Uterus (tissue), 2 donors: ENCODE measurements at regions not wholly inside any gene's neighbourhood (a gene's known extent, or its start where the extent isn't known, plus 50 kb on each side); places are given as distances from the start of the nearest gene placed in this dataset.

Experiments used
- CTCF ChIP-seq, 4 experiments: fragments of 200-600 bp in 2 of 4; fragments of 450-650 bp in 2 of 4; sonication (generic) in 2 of 4; IDR thresholded peaks; one replicate each; pipeline ENCODE4 v1.5.1; 2016 to 2019; ENCODE audit warnings: antibody characterized with exemption in 4 of 4, mild to moderate bottlenecking in 2 of 4, moderate library complexity in 1 of 4
- POLR2A ChIP-seq, 2 donors: fragments of 450-650 bp; IDR thresholded peaks; one replicate each; pipeline ENCODE4 v1.6.1; 2016; ENCODE audit warnings: antibody characterized with exemption in 2 of 2, mild to moderate bottlenecking in 1 of 2, moderate library complexity in 1 of 2

- TF ChIP-seq POLR2A (IDR thresholded peaks at IDR 0.05) (no peak), CTCF (IDR thresholded peaks at IDR 0.05) (no peak)
Measured at GRCh38 chr5:12019306-12019705, 115.1 kb upstream of the CTNND2 start.
